ENCODE measurements at regions not wholly inside any gene's neighbourhood (a gene's known extent, or its start where the extent isn't known, plus 50 kb on each side); places are given as distances from the start of the nearest gene placed in this dataset.

- no peak for TF ChIP-seq ZNF318 (CRISPR knock-in tag; IDR thresholded peaks at IDR 0.05)
- 0 out of 2 replicates have a peak, but pooled peaks have one; percentile 41 for TF ChIP-seq KAT8 (CRISPR knock-in tag; IDR thresholded peaks at IDR 0.05)
- TF ChIP-seq ZNF850 (CRISPR knock-in tag; conservative IDR thresholded peaks at IDR 0.05): no peak
- TF ChIP-seq KIAA2018 (CRISPR knock-in tag; IDR thresholded peaks at IDR 0.05; ENCODE audit: borderline replicate concordance): no peak
- TF ChIP-seq MED13 (CRISPR knock-in tag; IDR thresholded peaks at IDR 0.05): no peak
- TF ChIP-seq HNF4A (CRISPR knock-in tag; IDR thresholded peaks at IDR 0.05): peak; percentile 68
- no peak for TF ChIP-seq PHF5A (CRISPR knock-in tag; IDR thresholded peaks at IDR 0.05; ENCODE audit: low read depth, unreplicated experiment)
- TF ChIP-seq ONECUT2 (CRISPR knock-in tag; IDR thresholded peaks at IDR 0.05): peak; percentile 71
- no peak for TF ChIP-seq NRL (CRISPR knock-in tag; IDR thresholded peaks at IDR 0.05; ENCODE audit: borderline replicate concordance)
- TF ChIP-seq ZNF280D (CRISPR knock-in tag; IDR thresholded peaks at IDR 0.05): no peak
These were observed 58.6 kb upstream of the ATP1A1 start (continued) for GRCh38 chr1:116314305-116314919.
